H9 (cell line): ENCODE measurements at regions not wholly inside any gene's neighbourhood (a gene's known extent, or its start where the extent isn't known, plus 50 kb on each side); places are given as distances from the start of the nearest gene placed in this dataset.

Source experiments
- DNase-seq: peaks from one replicate; pipeline ENCODE4 v3.0.0-alpha.2; 2017
- H2AFZ ChIP-seq: one replicate; pipeline ENCODE4 v1.6.1; 2013; ENCODE audit warnings: mild to moderate bottlenecking, low read length, control low read depth, moderate library complexity
- H2AK5ac ChIP-seq: 2 replicates; pipeline ENCODE4 v1.6.1; 2013; ENCODE audit warnings: low read length, control low read depth, mixed read lengths; ENCODE audit not compliant: insufficient read length
- H2BK120ac ChIP-seq: one replicate; pipeline ENCODE4 v1.6.1; 2013; ENCODE audit warnings: low read depth, mild to moderate bottlenecking, low read length, control low read depth, inconsistent platforms; ENCODE audit not compliant: poor library complexity, severe bottlenecking
- H2BK12ac ChIP-seq: 2 replicates; pipeline ENCODE4 v1.6.1; 2013; ENCODE audit warnings: low read length, control low read depth, mixed read lengths, low read depth; ENCODE audit not compliant: insufficient read length
- H2BK15ac ChIP-seq: 2 replicates; pipeline ENCODE4 v1.6.1; 2013; ENCODE audit warnings: low read depth, low read length, control low read depth
- H2BK20ac ChIP-seq: one replicate; pipeline ENCODE4 v1.6.1; 2013; ENCODE audit warnings: low read depth, mild to moderate bottlenecking, low read length, control low read depth, inconsistent platforms; ENCODE audit not compliant: poor library complexity, severe bottlenecking
- H2BK5ac ChIP-seq: 2 replicates; pipeline ENCODE4 v1.6.1; 2013; ENCODE audit warnings: low read length, control low read depth, mixed read lengths; ENCODE audit not compliant: insufficient read length
- H3K14ac ChIP-seq: 2 replicates; pipeline ENCODE4 v1.6.1; 2013; ENCODE audit warnings: low read length, control low read depth; ENCODE audit not compliant: insufficient read depth
- H3K18ac ChIP-seq: 2 replicates; pipeline ENCODE4 v1.6.1; 2013; ENCODE audit warnings: low read depth, mild to moderate bottlenecking, mixed read lengths, low read length, control low read depth; ENCODE audit not compliant: insufficient read length
- H3K23ac ChIP-seq: 2 replicates; pipeline ENCODE4 v1.6.1; 2013; ENCODE audit warnings: low read length, control low read depth, mixed read lengths, low read depth; ENCODE audit not compliant: insufficient read length
- H3K23me2 ChIP-seq: 2 replicates; pipeline ENCODE4 v1.6.1; 2013; ENCODE audit warnings: low read depth, mild to moderate bottlenecking, mixed read lengths, low read length, control low read depth; ENCODE audit not compliant: insufficient read length, poor library complexity, severe bottlenecking
- H3K27ac ChIP-seq: 2 replicates; pipeline ENCODE4 v1.5.1; 2013; ENCODE audit warnings: low read length, control low read depth, mixed read lengths, low read depth; ENCODE audit not compliant: insufficient read length
- H3K27me3 ChIP-seq: 2 replicates; pipeline ENCODE4 v1.6.1; 2013; ENCODE audit warnings: low read length, control low read depth, inconsistent platforms; ENCODE audit not compliant: insufficient read depth
- H3K4ac ChIP-seq: 2 replicates; pipeline ENCODE4 v1.6.1; 2013; ENCODE audit warnings: low read depth, mild to moderate bottlenecking, control low read depth, inconsistent platforms, low read length, moderate library complexity
- H3K4me1 ChIP-seq: 2 replicates; pipeline ENCODE4 v1.6.1; 2013; ENCODE audit warnings: low read length, control low read depth, inconsistent platforms; ENCODE audit not compliant: insufficient read depth
- H3K4me2 ChIP-seq: 2 replicates; pipeline ENCODE4 v1.6.1; 2013; ENCODE audit warnings: low read length, control low read depth, mixed read lengths; ENCODE audit not compliant: insufficient read length, insufficient read depth
- H3K56ac ChIP-seq: 2 replicates; pipeline ENCODE4 v1.6.1; 2013; ENCODE audit warnings: low read depth, mild to moderate bottlenecking, mixed read lengths, low read length, control low read depth; ENCODE audit not compliant: insufficient read length
- H3K79me1 ChIP-seq: 2 replicates; pipeline ENCODE4 v1.6.1; 2013; ENCODE audit warnings: low read depth, mild to moderate bottlenecking, moderate library complexity, low read length, control low read depth, inconsistent platforms; ENCODE audit not compliant: insufficient read depth, poor library complexity, severe bottlenecking
- H3K79me2 ChIP-seq: 2 replicates; pipeline ENCODE4 v1.6.1; 2013; ENCODE audit warnings: low read length, control low read depth, inconsistent platforms; ENCODE audit not compliant: insufficient read depth
- H3K9ac ChIP-seq: 2 replicates; pipeline ENCODE4 v1.6.1; 2013; ENCODE audit warnings: low read length, control low read depth, mixed read lengths; ENCODE audit not compliant: insufficient read length; ENCODE audit errors: extremely low read depth
- H3K9me3 ChIP-seq: one replicate; pipeline ENCODE4 v1.6.1; 2013; ENCODE audit warnings: low read depth, low read length, inconsistent platforms; ENCODE audit not compliant: control insufficient read depth
- H3T11ph ChIP-seq: one replicate; pipeline ENCODE4 v1.6.1; 2013; ENCODE audit warnings: mild to moderate bottlenecking, low read length, control low read depth, inconsistent platforms
- H4K20me1 ChIP-seq: one replicate; pipeline ENCODE4 v1.6.1; 2013; ENCODE audit not compliant: control insufficient read depth, insufficient read length, insufficient read depth
- H4K5ac ChIP-seq: 2 replicates; pipeline ENCODE4 v1.6.1; 2013; ENCODE audit warnings: low read depth, mild to moderate bottlenecking, mixed read lengths, low read length, control low read depth; ENCODE audit not compliant: insufficient read length
- H4K8ac ChIP-seq: replicated peaks from 2 replicates; pipeline ENCODE4 v1.6.1; 2013; ENCODE audit warnings: low read length, control low read depth, mixed read lengths, low read depth; ENCODE audit not compliant: insufficient read length
- H4K91ac ChIP-seq: 2 replicates; pipeline ENCODE4 v1.6.1; 2013; ENCODE audit warnings: low read depth, mild to moderate bottlenecking, moderate library complexity, mixed read lengths, low read length, control low read depth; ENCODE audit not compliant: insufficient read length
- H3K27ac Mint-ChIP-seq, 3 experiments: 2 replicates in 2 of 3; 3 replicates in 1 of 3; pipeline ENCODE4 v1.8.0; 2020 to 2021; ENCODE audit warnings: mixed read lengths in 3 of 3, mild to moderate bottlenecking in 1 of 3, moderate library complexity in 1 of 3
- H3K27me3 Mint-ChIP-seq: 2 replicates; pipeline ENCODE4 v1.8.0; 2021; ENCODE audit warnings: low read depth, mild to moderate bottlenecking, moderate library complexity, mixed read lengths
- H3K36me3 Mint-ChIP-seq, 3 experiments: 2 replicates in 2 of 3; 3 replicates in 1 of 3; pipeline ENCODE4 v1.8.0; 2020 to 2021; ENCODE audit warnings: low read depth in 3 of 3, mixed read lengths in 3 of 3; ENCODE audit not compliant: insufficient read depth in 1 of 3
- H3K4me1 Mint-ChIP-seq, 2 experiments: 2 replicates each; pipeline ENCODE4 v1.8.0; 2020; ENCODE audit warnings: mixed read lengths in 2 of 2
- H3K4me3 Mint-ChIP-seq, 2 experiments: 2 replicates in 1 of 2; 3 replicates in 1 of 2; pipeline ENCODE4 v1.8.0; 2020 to 2021; ENCODE audit warnings: mild to moderate bottlenecking in 2 of 2, mixed read lengths in 2 of 2, moderate library complexity in 1 of 2
- H3K9me3 Mint-ChIP-seq, 2 experiments: 2 replicates in 1 of 2; 3 replicates in 1 of 2; pipeline ENCODE4 v1.8.0; 2020; ENCODE audit warnings: mild to moderate bottlenecking in 2 of 2, mixed read lengths in 2 of 2, moderate library complexity in 1 of 2
- WGBS: extraction: QIAGEN DNeasy Blood & Tissue Kit; methylation state at CpG from one replicate; pipeline ENCODE4 v1.1.7; 2013; ENCODE audit warnings: missing lambda C conversion rate, low lambda C conversion rate, mixed read lengths; ENCODE audit not compliant: insufficient read length; ENCODE audit errors: extremely low coverage; 5-methylcytosine and 5-hydroxymethylcytosine counted together
- TF ChIP-seq, protein P1 (sequence below): fragments of 200-600 bp; sonication (generic); conservative IDR thresholded peaks from 3 replicates; pipeline ENCODE4 v1.8.0; 2021; ENCODE audit warnings: antibody characterized with exemption, mild to moderate bottlenecking

DNA sequence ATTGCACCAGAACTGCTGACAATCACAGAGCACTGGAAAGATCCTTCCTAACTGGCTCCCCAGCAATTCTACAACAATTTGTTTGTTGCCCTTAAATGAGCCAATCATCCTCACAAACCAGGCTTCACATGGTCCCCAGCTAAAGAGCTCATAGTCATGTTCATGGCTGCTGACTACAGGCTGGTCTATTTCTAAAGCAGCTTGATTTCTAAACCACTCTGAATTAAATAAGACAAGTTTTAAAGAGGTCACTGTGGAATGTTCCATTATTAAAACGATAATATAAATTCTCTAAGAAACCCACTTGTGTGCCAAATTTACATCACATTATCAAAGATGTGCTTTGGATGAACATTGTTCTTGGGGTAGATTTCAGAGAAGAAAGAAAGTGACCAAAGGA, 110.7 kb downstream of the COPS8 start:
- Mint-ChIP-seq H3K27ac (no peak overlapping the region; a peak in 1 of 7 replicates), H3K36me3 (peaks cover 9 to 13% (median 12%) of the 10 kb centered on the region in 3 experiments), H3K9me3 (peaks cover 17 to 20% of the 10 kb centered on the region in 2 experiments), H3K4me1 (peaks cover 36 to 42% of the 10 kb centered on the region in 2 experiments), H3K27me3 (peaks cover 5% of the 10 kb centered on the region), H3K4me3 (no peak overlapping the region)
- H4K5ac ChIP-seq = no peak overlapping the region
- H2AFZ ChIP-seq = no peak overlapping the region
- H3K4me1 ChIP-seq = peaks cover 16% of the 10 kb centered on the region
- H2BK20ac ChIP-seq = no peak overlapping the region
- no peak overlapping the region for H4K91ac ChIP-seq
- no peaks in the 10 kb centered on the region for H3K79me1 ChIP-seq
- H3T11ph ChIP-seq = no peak overlapping the region
- H2BK15ac ChIP-seq = no peak overlapping the region
- DNase-seq = no peak
- no peak overlapping the region for H3K4me2 ChIP-seq
- no CpG with 5 or more reads among the region's 1 CpG for WGBS
- H4K20me1 ChIP-seq = no peaks in the 10 kb centered on the region
- no peak overlapping the region for H3K9ac ChIP-seq
- no peak overlapping the region for H2BK5ac ChIP-seq
- H2BK12ac ChIP-seq = no peak overlapping the region
- H2AK5ac ChIP-seq = no peak overlapping the region
- no peaks in the 10 kb centered on the region for H3K9me3 ChIP-seq
- no peak overlapping the region for H3K56ac ChIP-seq
- no peak overlapping the region for H4K8ac ChIP-seq
- H3K4ac ChIP-seq = no peak overlapping the region
- H3K18ac ChIP-seq = no peak overlapping the region
- no peaks in the 10 kb centered on the region for H3K79me2 ChIP-seq
- H3K23ac ChIP-seq = no peak overlapping the region
- H2BK120ac ChIP-seq = no peak overlapping the region
- H3K27me3 ChIP-seq = no peaks in the 10 kb centered on the region
- TF ChIP-seq, protein P1, sequence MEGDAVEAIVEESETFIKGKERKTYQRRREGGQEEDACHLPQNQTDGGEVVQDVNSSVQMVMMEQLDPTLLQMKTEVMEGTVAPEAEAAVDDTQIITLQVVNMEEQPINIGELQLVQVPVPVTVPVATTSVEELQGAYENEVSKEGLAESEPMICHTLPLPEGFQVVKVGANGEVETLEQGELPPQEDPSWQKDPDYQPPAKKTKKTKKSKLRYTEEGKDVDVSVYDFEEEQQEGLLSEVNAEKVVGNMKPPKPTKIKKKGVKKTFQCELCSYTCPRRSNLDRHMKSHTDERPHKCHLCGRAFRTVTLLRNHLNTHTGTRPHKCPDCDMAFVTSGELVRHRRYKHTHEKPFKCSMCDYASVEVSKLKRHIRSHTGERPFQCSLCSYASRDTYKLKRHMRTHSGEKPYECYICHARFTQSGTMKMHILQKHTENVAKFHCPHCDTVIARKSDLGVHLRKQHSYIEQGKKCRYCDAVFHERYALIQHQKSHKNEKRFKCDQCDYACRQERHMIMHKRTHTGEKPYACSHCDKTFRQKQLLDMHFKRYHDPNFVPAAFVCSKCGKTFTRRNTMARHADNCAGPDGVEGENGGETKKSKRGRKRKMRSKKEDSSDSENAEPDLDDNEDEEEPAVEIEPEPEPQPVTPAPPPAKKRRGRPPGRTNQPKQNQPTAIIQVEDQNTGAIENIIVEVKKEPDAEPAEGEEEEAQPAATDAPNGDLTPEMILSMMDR = no peak
- no peak overlapping the region for H3K14ac ChIP-seq
- H3K27ac ChIP-seq = no peak overlapping the region
- H3K23me2 ChIP-seq = no peaks in the 10 kb centered on the region
